ENCODE measurements at regions not wholly inside any gene's neighbourhood (a gene's known extent, or its start where the extent isn't known, plus 50 kb on each side); places are given as distances from the start of the nearest gene placed in this dataset.

DNA sequence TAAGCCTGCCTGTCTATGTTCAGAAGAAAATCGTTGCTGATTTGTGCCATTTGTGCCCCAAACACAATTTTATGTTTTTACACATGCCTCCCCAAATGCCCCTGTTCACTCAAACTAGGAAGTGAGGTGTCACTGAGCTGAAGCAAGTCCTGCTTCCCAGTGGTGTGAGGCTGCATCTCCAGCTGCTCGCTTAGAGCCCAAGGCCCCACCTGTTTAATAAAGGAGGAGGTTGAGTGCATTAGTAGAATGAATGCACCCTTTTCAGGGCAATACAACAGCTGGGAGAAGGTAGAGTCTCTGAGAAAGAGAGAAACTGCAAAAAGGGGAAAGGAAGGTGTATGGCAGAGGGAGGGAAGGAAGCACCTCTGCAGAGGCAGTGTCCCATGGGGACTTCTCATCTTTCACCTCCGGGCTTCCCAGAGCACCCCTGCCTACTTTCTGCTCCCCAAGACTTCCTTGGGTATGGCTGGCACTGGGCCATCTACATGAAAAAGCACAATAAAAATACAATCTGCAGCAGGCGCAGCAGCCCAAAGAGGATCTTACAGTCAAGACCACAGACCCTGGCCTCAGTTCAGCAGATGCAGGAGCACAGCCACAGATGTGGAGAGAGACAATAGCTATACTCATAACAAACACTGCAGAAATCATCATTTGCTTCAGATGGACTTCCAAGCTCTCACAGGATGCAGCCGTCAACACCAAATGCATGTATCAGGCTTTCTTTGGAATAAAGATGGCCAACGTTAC lies 165.9 kb downstream of the POLR2M start:
- DNase-seq (ENCODE audit: low read depth, low spot score) (no peak), ATAC-seq (no peak)
- TF ChIP-seq SIN3A (IDR thresholded peaks at IDR 0.05; ENCODE audit: borderline replicate concordance, insufficient read depth, low read depth, low read length) (no peak), TCF7L2 (IDR thresholded peaks at IDR 0.05; ENCODE audit: low read depth, low read length) (no peak), POLR2AphosphoS5 (IDR thresholded peaks at IDR 0.05; ENCODE audit: low read depth, low read length) (no peak)
- TF ChIP-seq, protein P1, sequence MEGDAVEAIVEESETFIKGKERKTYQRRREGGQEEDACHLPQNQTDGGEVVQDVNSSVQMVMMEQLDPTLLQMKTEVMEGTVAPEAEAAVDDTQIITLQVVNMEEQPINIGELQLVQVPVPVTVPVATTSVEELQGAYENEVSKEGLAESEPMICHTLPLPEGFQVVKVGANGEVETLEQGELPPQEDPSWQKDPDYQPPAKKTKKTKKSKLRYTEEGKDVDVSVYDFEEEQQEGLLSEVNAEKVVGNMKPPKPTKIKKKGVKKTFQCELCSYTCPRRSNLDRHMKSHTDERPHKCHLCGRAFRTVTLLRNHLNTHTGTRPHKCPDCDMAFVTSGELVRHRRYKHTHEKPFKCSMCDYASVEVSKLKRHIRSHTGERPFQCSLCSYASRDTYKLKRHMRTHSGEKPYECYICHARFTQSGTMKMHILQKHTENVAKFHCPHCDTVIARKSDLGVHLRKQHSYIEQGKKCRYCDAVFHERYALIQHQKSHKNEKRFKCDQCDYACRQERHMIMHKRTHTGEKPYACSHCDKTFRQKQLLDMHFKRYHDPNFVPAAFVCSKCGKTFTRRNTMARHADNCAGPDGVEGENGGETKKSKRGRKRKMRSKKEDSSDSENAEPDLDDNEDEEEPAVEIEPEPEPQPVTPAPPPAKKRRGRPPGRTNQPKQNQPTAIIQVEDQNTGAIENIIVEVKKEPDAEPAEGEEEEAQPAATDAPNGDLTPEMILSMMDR (IDR thresholded peaks at IDR 0.05) = no peak
- TF ChIP-seq, protein P2, sequence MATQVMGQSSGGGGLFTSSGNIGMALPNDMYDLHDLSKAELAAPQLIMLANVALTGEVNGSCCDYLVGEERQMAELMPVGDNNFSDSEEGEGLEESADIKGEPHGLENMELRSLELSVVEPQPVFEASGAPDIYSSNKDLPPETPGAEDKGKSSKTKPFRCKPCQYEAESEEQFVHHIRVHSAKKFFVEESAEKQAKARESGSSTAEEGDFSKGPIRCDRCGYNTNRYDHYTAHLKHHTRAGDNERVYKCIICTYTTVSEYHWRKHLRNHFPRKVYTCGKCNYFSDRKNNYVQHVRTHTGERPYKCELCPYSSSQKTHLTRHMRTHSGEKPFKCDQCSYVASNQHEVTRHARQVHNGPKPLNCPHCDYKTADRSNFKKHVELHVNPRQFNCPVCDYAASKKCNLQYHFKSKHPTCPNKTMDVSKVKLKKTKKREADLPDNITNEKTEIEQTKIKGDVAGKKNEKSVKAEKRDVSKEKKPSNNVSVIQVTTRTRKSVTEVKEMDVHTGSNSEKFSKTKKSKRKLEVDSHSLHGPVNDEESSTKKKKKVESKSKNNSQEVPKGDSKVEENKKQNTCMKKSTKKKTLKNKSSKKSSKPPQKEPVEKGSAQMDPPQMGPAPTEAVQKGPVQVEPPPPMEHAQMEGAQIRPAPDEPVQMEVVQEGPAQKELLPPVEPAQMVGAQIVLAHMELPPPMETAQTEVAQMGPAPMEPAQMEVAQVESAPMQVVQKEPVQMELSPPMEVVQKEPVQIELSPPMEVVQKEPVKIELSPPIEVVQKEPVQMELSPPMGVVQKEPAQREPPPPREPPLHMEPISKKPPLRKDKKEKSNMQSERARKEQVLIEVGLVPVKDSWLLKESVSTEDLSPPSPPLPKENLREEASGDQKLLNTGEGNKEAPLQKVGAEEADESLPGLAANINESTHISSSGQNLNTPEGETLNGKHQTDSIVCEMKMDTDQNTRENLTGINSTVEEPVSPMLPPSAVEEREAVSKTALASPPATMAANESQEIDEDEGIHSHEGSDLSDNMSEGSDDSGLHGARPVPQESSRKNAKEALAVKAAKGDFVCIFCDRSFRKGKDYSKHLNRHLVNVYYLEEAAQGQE (IDR thresholded peaks at IDR 0.05; ENCODE audit: insufficient read depth in 1 of 2, low read depth in 2 of 2, low read length in 1 of 2) = no peak
- Histone ChIP-seq H3K27me3 (ENCODE audit: control insufficient read depth, insufficient read depth, low read length) (peaks cover 2% of the 10 kb centered on the region; the same call in 1 of the 2 replicates), H3K9me3 (ENCODE audit: control insufficient read depth, insufficient read depth, low read depth, low read length) (no peaks in the 10 kb centered on the region), H3K36me3 (ENCODE audit: control insufficient read depth, insufficient read depth, low read length) (no peaks in the 10 kb centered on the region), H3K4me1 (ENCODE audit: control insufficient read depth, insufficient read depth, low read length) (no peaks in the 10 kb centered on the region), H3K4me3 (ENCODE audit: low read depth in 2 of 2, low read length in 2 of 2) (no peak overlapping the region), H3K27ac (ENCODE audit: low read length) (no peak overlapping the region)
- no TSS peak for BruUV-seq (replicated peaks)
- intact Hi-C loops (cut with micrococcal nuclease; ENCODE audit: unreplicated experiment) (no loop called here), in situ Hi-C loops (cut with HindIII; ENCODE audit: low pct_unique_long_range_greater_than_20kb, low sequenced_read_pairs) (loop anchor here (25.0 kb wide), 1 partner anchor 185 kb away; no protein-coding TSS in a partner anchor)
- POLR2A ChIA-PET = no interaction called here
- CTCF ChIA-PET = no interaction called here

DNA sequence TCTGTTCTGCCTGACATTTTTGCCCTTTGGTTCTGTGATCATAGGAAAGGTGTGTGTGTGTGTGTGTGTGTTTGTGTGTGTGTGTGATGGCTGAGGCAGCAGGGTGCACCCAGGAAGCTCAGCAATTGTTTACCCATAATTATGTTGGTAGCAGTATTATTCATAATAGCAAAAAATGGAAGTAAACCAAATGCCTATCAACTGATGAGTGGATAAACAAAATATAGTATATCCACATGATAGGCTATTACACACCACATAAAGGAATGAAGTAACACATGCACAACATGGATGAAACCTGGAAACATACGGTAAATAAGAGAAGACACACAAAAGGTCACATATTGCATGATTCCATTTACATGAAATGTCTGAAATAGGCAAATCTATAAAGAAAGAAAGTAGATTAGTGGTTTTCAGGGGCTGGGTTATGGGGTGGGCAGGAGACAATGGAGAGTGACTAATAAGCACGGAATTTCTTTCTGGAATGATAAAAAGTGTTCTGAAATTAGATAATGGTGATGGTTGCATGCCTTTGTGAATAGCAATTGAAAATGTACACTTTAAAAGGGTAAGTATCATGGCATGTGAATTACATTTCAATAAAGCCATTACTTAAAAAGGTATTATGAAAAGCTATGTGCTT lies 167.2 kb downstream of the POLR2M start:
- ChIA-PET CTCF (no interaction called here), POLR2A (no interaction called here)
- no TSS peak for BruUV-seq (replicated peaks)
- intact Hi-C loops (cut with micrococcal nuclease; ENCODE audit: unreplicated experiment) = no loop called here
- ATAC-seq = no peak
- no peaks in the 10 kb centered on the region for H3K9me3 ChIP-seq (ENCODE audit: control insufficient read depth, insufficient read depth, low read depth, low read length)
- H3K4me1 ChIP-seq (ENCODE audit: control insufficient read depth, insufficient read depth, low read length) = no peaks in the 10 kb centered on the region
- in situ Hi-C loops (cut with HindIII; ENCODE audit: low pct_unique_long_range_greater_than_20kb, low sequenced_read_pairs) = loop anchor here (25.0 kb wide), 1 partner anchor 186 kb away; no protein-coding TSS in a partner anchor
- no peak overlapping the region for H3K27ac ChIP-seq (ENCODE audit: low read length)
- peaks cover 2% of the 10 kb centered on the region; the same call in 1 of the 2 replicates for H3K27me3 ChIP-seq (ENCODE audit: control insufficient read depth, insufficient read depth, low read length)
- H3K4me3 ChIP-seq (ENCODE audit: low read depth in 2 of 2, low read length in 2 of 2) = no peak overlapping the region
- H3K36me3 ChIP-seq (ENCODE audit: control insufficient read depth, insufficient read depth, low read length) = no peaks in the 10 kb centered on the region
- no peak for TF ChIP-seq POLR2AphosphoS5 (IDR thresholded peaks at IDR 0.05; ENCODE audit: low read depth, low read length)
- no peak for TF ChIP-seq TCF7L2 (IDR thresholded peaks at IDR 0.05; ENCODE audit: low read depth, low read length)
- TF ChIP-seq, protein P2 (IDR thresholded peaks at IDR 0.05; ENCODE audit: insufficient read depth in 1 of 2, low read depth in 2 of 2, low read length in 1 of 2) = no peak
- no peak for TF ChIP-seq SIN3A (IDR thresholded peaks at IDR 0.05; ENCODE audit: borderline replicate concordance, insufficient read depth, low read depth, low read length)
- TF ChIP-seq, protein P1 (IDR thresholded peaks at IDR 0.05) = no peak
- DNase-seq (ENCODE audit: low read depth, low spot score) = no peak

Measured in Panc1 (cell line).